ENCODE measurements at regions not wholly inside any gene's neighbourhood (a gene's known extent, or its start where the extent isn't known, plus 50 kb on each side); places are given as distances from the start of the nearest gene placed in this dataset.

GRCh38 chr6:150711061-150711460, 111.4 kb downstream of the PLEKHG1 start:
- TF ChIP-seq CTCF (IDR thresholded peaks at IDR 0.05), result no peak
- TF ChIP-seq POLR2A (IDR thresholded peaks at IDR 0.05), result no peak
